PC-9 (cell line): ENCODE measurements at regions not wholly inside any gene's neighbourhood (a gene's known extent, or its start where the extent isn't known, plus 50 kb on each side); places are given as distances from the start of the nearest gene placed in this dataset.

ENCODE experiments used
- BruUV-seq: library from RNA; stranded (reverse); fragments of 400-500 nt; replicated peaks from 2 replicates; lab custom pipeline; 2021; lab: Mats Ljungman, UMichigan
- CTCF ChIA-PET: fragments of 300-600 bp; sonication (Branson Sonifier 250); formaldehyde crosslinking; loops from one replicate; lab custom pipeline; 2022; ENCODE audit warnings: antibody characterized with exemption; lab: Charles Lee
- POLR2A ChIA-PET: fragments of 300-600 bp; sonication (Branson Sonifier 250); formaldehyde crosslinking; loops from one replicate; lab custom pipeline; 2022; ENCODE audit warnings: antibody characterized with exemption; ENCODE audit not compliant: unreplicated experiment; lab: Charles Lee
- DNase-seq, 2 experiments: peaks; one replicate each; pipeline versions ENCODE4 v3.0.0 to v3.0.0-alpha.2; 2015 to 2022; ENCODE audit warnings: mixed read lengths in 1 of 2
- H2AFZ ChIP-seq: fragments of 200-600 bp; sonication (generic); 2 replicates; pipeline ENCODE4 v1.8.1; 2017; ENCODE audit warnings: antibody characterized with exemption
- H3F3A ChIP-seq: fragments of 200-600 bp; sonication (generic); 2 replicates; pipeline ENCODE4 v1.8.1; 2017; ENCODE audit warnings: antibody characterized with exemption, mild to moderate bottlenecking, low read depth; ENCODE audit not compliant: insufficient read depth
- H3K27ac ChIP-seq: fragments of 200-600 bp; sonication (generic); 2 replicates; pipeline ENCODE4 v1.6.1; 2016; ENCODE audit warnings: mixed run types
- H3K27me3 ChIP-seq: fragments of 200-600 bp; sonication (generic); 2 replicates; pipeline ENCODE4 v1.6.1; 2016; ENCODE audit warnings: low read depth, mixed run types; ENCODE audit not compliant: insufficient read depth
- H3K36me3 ChIP-seq: fragments of 200-600 bp; sonication (generic); 2 replicates; pipeline ENCODE4 v1.6.1; 2016; ENCODE audit warnings: low read depth, mixed run types
- H3K4me1 ChIP-seq: fragments of 200-600 bp; sonication (generic); replicated peaks from 2 replicates; pipeline ENCODE4 v1.6.1; 2016; ENCODE audit warnings: mixed run types; ENCODE audit not compliant: insufficient read depth
- H3K4me2 ChIP-seq: fragments of 200-600 bp; sonication (generic); 2 replicates; pipeline ENCODE4 v1.6.1; 2017; ENCODE audit warnings: mixed run types
- H3K4me3 ChIP-seq: fragments of 200-600 bp; sonication (generic); 2 replicates; pipeline ENCODE4 v1.6.1; 2016; ENCODE audit warnings: mixed run types
- H3K79me2 ChIP-seq: fragments of 200-600 bp; sonication (generic); 2 replicates; pipeline ENCODE4 v1.6.1; 2017; ENCODE audit warnings: low read depth, mixed run types
- H3K9me2 ChIP-seq: fragments of 200-600 bp; sonication (generic); 2 replicates; pipeline ENCODE4 v1.8.1; 2017; ENCODE audit warnings: mild to moderate bottlenecking; ENCODE audit not compliant: insufficient read depth
- H3K9me3 ChIP-seq: fragments of 200-600 bp; sonication (generic); 2 replicates; pipeline ENCODE4 v1.8.1; 2016; ENCODE audit warnings: low read depth; ENCODE audit not compliant: insufficient read depth
- H4K20me1 ChIP-seq: fragments of 200-600 bp; sonication (generic); 2 replicates; pipeline ENCODE4 v1.8.1; 2017; ENCODE audit not compliant: insufficient read depth
- CTCF ChIP-seq: fragments of 200-600 bp; sonication (generic); conservative IDR thresholded peaks from 2 replicates; pipeline ENCODE4 v1.6.1; 2017; ENCODE audit warnings: mixed run types, antibody characterized with exemption, mild to moderate bottlenecking, moderate library complexity
- EZH2 ChIP-seq: fragments of 200-600 bp; sonication (generic); IDR thresholded peaks from 2 replicates; pipeline ENCODE4 v1.8.0; 2017; ENCODE audit warnings: antibody characterized with exemption, low read depth
- intact Hi-C: fragments of 100-400 bp; cut with micrococcal nuclease; formaldehyde crosslinking; loops from one replicate; pipeline ENCODE4 v1.10.0; 2022; ENCODE audit not compliant: unreplicated experiment

- Histone ChIP-seq H3K79me2 (no peaks in the 10 kb centered on the region), H4K20me1 (no peaks in the 10 kb centered on the region), H3K27ac (no peak overlapping the region), H3F3A (no peaks in the 10 kb centered on the region), H3K4me2 (no peak overlapping the region), H2AFZ (no peak overlapping the region), H3K9me3 (no peaks in the 10 kb centered on the region), H3K4me3 (no peak overlapping the region), H3K27me3 (peaks cover 98% of the 10 kb centered on the region), H3K36me3 (no peaks in the 10 kb centered on the region), H3K9me2 (no peaks in the 10 kb centered on the region), H3K4me1 (no peaks in the 10 kb centered on the region)
- CTCF ChIA-PET: no interaction called here
- POLR2A ChIA-PET: no interaction called here
- intact Hi-C loops: no loop called here
- no TSS peak for BruUV-seq
- DNase-seq: no peak
- TF ChIP-seq CTCF (no peak), EZH2 (no peak)
These were observed 256.5 kb upstream of the SALL3 start for GRCh38 chr18:78722929-78723710.

GRCh38 chr18:78724214-78724914 is 255.3 kb upstream of the SALL3 start:
- TF ChIP-seq CTCF: no peak
- TF ChIP-seq EZH2: no peak
- Histone ChIP-seq H3K27me3 (peaks cover 100% of the 10 kb centered on the region), H3K9me2 (no peaks in the 10 kb centered on the region), H3F3A (no peaks in the 10 kb centered on the region), H3K27ac (no peak overlapping the region), H2AFZ (no peak overlapping the region), H3K4me3 (no peak overlapping the region), H3K4me1 (no peaks in the 10 kb centered on the region), H3K4me2 (no peak overlapping the region), H3K79me2 (no peaks in the 10 kb centered on the region), H3K9me3 (no peaks in the 10 kb centered on the region), H3K36me3 (no peaks in the 10 kb centered on the region), H4K20me1 (no peaks in the 10 kb centered on the region)
- intact Hi-C loops: no loop called here
- no peak for DNase-seq
- BruUV-seq: no TSS peak
- POLR2A ChIA-PET: no interaction called here
- CTCF ChIA-PET: no interaction called here

DNA sequence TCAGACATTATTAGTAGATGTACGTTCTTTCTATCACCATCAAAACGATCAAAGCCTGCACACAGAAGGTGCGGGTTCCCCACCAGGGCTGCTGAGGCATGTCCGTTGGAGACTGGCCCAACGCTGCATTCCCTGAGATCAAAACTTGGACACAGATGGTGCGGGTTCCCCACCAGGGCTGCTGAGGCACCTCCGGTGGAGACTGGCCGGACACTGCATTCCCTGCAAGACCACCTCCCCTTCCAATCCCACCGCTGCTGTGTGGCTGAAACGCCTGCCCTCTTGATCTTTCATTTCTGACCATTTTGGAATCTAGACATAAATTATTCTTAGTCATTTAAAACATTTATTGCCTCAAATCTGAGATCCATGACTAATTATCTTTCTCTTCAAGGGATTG is 254.2 kb upstream of the SALL3 start:
- Histone ChIP-seq H2AFZ (no peak overlapping the region), H3K4me2 (no peak overlapping the region), H3K9me2 (no peaks in the 10 kb centered on the region), H3K4me3 (no peak overlapping the region), H4K20me1 (no peaks in the 10 kb centered on the region; the same call in 1 of the 2 replicates), H3K4me1 (no peaks in the 10 kb centered on the region), H3K79me2 (no peaks in the 10 kb centered on the region), H3K27me3 (peaks cover 100% of the 10 kb centered on the region), H3K27ac (no peak overlapping the region), H3K9me3 (no peaks in the 10 kb centered on the region), H3F3A (no peaks in the 10 kb centered on the region), H3K36me3 (no peaks in the 10 kb centered on the region)
- POLR2A ChIA-PET: no interaction called here
- TF ChIP-seq EZH2: no peak
- CTCF ChIA-PET: no interaction called here
- no peak for DNase-seq
- intact Hi-C loops: no loop called here
- no TSS peak for BruUV-seq
